GM21390 (cell line): ENCODE measurements at regions not wholly inside any gene's neighbourhood (a gene's known extent, or its start where the extent isn't known, plus 50 kb on each side); places are given as distances from the start of the nearest gene placed in this dataset.
"Not testable (repeated sequence)": the region's sequence is repeated elsewhere in the genome, so short reads cannot be mapped to it uniquely, and the experiment has no call there.

Experiments used
- ATAC-seq: cut with Tn5 transposase; IDR thresholded peaks from one replicate; pipeline ENCODE4 v1.9.1; 2021; ENCODE audit not compliant: unreplicated experiment

- no peak for ATAC-seq
Observed at GRCh38 chr18:10329101-10329500, 125.3 kb upstream of the APCDD1 start.

GRCh38 chr18:10330428-10330827, 124.0 kb upstream of the APCDD1 start:
- ATAC-seq: no peak

- no peak for ATAC-seq
Observed at GRCh38 chr18:10332452-10332851, 122.0 kb upstream of the APCDD1 start.

- ATAC-seq: no peak
Observed at GRCh38 chr18:10336749-10337350, 117.6 kb upstream of the APCDD1 start.

DNA sequence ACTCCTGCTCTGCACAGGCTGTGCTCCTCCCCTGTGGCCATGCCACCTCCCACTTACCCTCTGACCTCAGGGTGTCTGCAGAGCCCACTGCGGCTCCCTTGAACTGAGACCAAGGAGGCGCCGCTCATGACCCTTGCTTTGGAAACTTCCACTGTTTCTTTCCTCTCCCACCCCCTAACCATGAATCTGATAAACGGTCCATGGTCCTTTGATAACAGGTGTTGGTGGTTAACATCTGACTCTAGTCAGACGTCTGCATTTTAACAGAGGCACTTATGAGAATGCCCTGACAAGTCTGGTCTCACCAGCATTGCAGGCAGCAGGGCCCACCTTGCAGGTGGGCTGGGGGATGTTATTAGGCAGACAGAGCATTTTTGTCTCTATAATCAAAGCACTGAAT, 113.6 kb upstream of the APCDD1 start:
- no peak for ATAC-seq

DNA sequence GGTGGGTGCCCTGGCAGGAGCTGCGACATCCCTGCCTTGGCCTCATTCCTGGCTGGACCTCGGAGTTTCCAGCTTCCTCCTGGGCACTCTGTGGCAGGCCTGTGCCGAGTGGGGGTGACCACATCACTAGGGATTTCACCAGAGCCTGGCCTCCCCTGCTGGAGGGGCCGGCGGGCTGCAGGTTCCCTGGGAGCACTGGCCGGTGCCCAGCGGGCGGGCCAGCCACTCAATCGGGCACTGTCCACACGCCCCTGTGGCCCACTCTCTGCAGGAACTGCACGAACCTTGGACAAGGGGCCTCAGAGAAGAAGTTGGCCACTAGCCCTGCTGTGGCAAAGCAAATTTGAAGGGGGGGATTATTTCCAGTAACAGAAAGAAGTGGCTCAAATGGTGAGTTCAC, 110.7 kb upstream of the APCDD1 start:
- ATAC-seq: no peak

- ATAC-seq: no peak
Observed at GRCh38 chr18:10346749-10347415, 107.6 kb upstream of the APCDD1 start.

GRCh38 chr18:10349561-10349960, 104.9 kb upstream of the APCDD1 start:
- ATAC-seq: no peak

- ATAC-seq: no peak
Observed at GRCh38 chr18:10350661-10351060, 103.8 kb upstream of the APCDD1 start.

- no peak for ATAC-seq
Observed at GRCh38 chr18:10351219-10351818, 103.1 kb upstream of the APCDD1 start.

DNA sequence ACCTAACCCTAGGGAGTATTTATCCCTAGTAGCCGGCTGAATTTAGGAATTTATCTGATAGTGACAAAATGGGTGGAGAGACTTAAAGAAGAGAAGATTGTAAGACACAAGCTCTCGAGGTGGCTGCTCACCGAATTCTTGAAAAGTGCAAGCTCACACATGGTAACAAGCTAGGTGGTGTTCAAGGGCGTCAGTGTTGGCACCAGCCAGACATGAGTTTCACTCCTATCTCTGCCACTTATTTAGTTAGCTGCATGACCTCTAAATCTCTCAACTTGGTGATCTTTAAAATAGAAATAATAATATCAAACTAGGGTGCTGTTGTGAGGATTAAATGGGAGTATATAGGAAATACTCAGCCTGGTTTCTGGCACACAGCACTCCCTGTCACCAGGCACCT, 102.6 kb upstream of the APCDD1 start:
- ATAC-seq: no peak

GRCh38 chr18:10352671-10353070, 101.8 kb upstream of the APCDD1 start:
- ATAC-seq: no peak

- no peak for ATAC-seq
Observed at GRCh38 chr18:10353791-10354190, 100.6 kb upstream of the APCDD1 start.

DNA sequence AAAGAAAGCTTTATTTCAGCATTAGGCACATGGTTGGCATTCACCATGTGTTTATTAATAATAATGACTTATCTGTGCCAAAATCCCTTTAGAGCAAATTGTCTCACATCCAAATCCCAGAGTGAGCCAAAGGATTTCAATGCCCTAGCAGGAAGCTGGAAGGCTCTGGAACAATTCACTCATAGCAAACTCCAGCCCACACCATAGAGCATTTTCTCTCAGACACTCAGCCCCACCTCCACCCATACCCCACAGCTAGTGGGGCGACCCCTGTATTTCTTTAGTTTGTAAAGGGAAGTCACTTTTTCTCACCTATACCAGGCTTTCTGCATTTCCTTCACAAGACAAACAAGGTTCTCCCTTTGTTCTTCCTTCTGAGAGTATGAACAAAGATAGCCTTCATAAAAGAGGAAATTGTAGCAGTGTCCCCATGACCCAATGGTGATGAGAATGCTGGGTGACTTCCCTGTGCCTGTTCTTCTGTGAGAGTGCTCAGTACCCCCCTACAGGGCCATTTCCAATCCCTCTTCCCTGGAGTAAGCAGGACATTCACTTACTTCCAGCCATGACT, 100.1 kb upstream of the APCDD1 start:
- no peak for ATAC-seq

GRCh38 chr18:10354890-10355289, 99.5 kb upstream of the APCDD1 start:
- ATAC-seq: no peak

DNA sequence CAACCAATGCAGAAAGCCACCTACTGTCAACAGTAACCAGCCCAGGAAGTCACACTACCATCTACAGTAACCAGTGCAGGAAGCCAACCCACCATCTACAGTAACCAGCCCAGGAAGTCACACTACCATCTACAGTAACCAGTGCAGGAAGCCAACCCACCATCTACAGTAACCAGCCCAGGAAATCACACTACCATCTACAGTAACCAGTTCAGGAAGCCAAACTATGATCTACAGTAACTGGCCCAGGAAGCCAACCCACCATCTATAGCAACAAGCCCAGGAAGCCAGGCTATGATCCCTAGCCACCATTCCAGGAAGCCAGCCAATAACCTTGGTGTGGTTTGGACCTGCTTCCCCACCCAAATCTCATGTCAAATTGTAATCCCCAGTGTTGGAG, 97.4 kb upstream of the APCDD1 start:
- not testable (repeated sequence) for ATAC-seq

DNA sequence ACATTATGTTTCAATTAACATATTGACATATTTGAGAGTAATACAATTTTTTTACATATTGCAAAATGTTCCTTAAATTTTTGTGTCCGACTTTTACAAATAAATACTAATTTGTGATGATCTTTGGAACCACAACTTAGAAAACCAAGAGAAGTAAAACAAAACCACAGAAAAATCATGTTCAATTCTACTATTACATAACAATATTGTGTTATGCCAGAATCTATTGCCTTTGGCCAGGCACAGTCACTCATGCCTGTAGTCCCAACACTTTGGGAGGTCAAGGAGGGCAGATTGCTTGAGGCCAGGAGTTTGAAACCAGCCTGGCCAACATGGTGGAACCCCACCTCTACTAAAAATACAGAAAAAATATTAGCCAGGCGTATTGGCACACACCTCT, 92.8 kb upstream of the APCDD1 start:
- ATAC-seq: no peak

GRCh38 chr18:10365021-10365500, 89.4 kb upstream of the APCDD1 start:
- ATAC-seq: no peak

- no peak for ATAC-seq
Observed at GRCh38 chr18:10365901-10366300, 88.5 kb upstream of the APCDD1 start.

DNA sequence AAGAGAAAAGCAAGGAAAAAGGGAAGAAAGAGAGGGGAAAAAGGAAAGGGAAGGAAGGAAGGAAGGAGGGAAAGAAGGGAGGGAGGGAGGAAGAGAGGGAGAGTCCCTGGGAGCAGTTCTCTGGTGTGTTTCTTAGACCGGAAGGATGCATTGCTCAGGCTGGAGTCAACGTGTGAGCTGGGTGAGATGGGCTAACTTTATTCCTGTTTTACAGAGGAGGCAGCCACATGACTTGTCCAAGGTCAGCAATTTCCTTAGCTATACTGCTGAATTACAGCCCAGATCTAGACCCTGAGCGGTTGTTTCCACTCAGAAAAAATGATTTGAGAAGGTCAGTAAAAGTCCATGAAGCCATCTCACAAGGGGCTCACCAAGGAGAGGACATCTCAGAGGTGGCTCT, 86.6 kb upstream of the APCDD1 start:
- ATAC-seq: no peak

DNA sequence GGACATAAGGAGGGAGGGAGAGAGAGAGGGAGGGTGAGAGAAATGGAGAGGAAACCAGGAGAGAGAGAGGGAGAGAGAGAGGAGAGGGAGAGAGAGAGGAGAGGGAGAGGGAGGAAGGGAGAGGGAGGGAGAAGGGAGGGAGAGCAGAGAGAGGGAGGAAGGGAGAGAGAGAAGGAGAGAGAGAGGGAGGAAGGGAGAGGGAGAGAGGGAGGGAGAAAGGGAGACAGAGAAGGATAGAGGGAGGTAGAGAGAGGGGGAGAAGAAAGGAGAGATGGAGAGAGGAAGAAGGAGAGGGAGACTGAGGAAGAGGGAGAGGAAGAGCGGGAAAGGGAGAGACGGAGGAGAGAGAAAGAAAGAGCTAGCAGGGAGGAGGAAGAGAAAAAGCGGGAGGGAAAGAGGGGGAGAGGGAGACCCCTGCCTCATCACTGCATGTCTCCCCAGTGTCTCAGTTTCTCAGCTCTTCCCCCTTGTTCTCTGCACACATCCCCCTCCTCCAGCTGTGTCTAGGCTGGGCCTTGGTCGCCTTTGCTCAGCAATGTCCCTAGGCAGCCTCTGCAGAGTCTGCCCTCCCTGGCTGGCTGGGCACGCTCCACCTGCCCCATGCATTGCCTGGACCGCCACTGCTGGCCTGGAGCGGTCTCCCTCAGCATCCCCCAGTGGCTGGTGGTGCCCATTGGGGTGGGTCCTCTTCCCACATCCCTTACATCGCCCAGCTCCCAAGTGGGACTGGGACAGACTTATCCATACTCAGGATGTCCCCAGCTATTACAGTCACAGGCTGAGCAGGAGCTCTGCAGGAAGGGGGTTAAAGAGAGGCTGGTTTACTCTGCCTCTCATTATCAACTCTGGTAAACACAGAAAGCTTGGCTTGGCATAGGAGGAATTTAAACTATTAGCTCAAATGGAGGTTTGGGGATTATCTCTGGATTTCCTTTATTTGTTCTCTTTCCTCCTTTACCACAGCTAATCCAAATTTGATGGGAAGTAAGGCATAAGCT, 85.7 kb upstream of the APCDD1 start:
- ATAC-seq: no peak
